NCI-H446 (cell line): ENCODE measurements at regions not wholly inside any gene's neighbourhood (a gene's known extent, or its start where the extent isn't known, plus 50 kb on each side); places are given as distances from the start of the nearest gene placed in this dataset.
A peak's percentile ranks its signal among the peaks of the same experiment; 100 is the strongest.
"Not testable (repeated sequence)": the region's sequence is repeated elsewhere in the genome, so short reads cannot be mapped to it uniquely, and the experiment has no call there.

Experiments used
- DNase-seq, 2 experiments: peaks; one replicate each; lab custom pipeline; 2025; lab: John Stamatoyannopoulos, UW

- no peak for DNase-seq
Measured at GRCh38 chrX:44096666-44097065, 123.5 kb upstream of the NDP start.

- DNase-seq, result no peak
Measured at GRCh38 chrX:44094821-44095530, 121.8 kb upstream of the NDP start.

GRCh38 chrX:44093431-44093830, 120.2 kb upstream of the NDP start:
- DNase-seq, result peak; percentile 48 to 77

GRCh38 chrX:44092778-44093177, 119.6 kb upstream of the NDP start:
- no peak for DNase-seq

- no peak for DNase-seq
Measured at GRCh38 chrX:44088510-44089144, 115.4 kb upstream of the NDP start.

GRCh38 chrX:44085209-44085608, 112.0 kb upstream of the NDP start:
- DNase-seq, result no peak

GRCh38 chrX:44082829-44083228, 109.6 kb upstream of the NDP start:
- no peak for DNase-seq

- no peak for DNase-seq
Measured at GRCh38 chrX:44080083-44080482, 106.9 kb upstream of the NDP start.

- DNase-seq, result peak; percentile 29 to 47
Measured at GRCh38 chrX:44072631-44073030, 99.4 kb upstream of the NDP start.

- DNase-seq, result peak; percentile 62 to 79
Measured at GRCh38 chrX:44071847-44072551, 98.8 kb upstream of the NDP start.

GRCh38 chrX:44071070-44071645, 98.0 kb upstream of the NDP start:
- DNase-seq, result peak; percentile 59 to 74

GRCh38 chrX:44068043-44068442, 94.9 kb upstream of the NDP start:
- no peak for DNase-seq

- DNase-seq, result no peak
Measured at GRCh38 chrX:44063606-44064005, 90.4 kb upstream of the NDP start.

- DNase-seq, result no peak
Measured at GRCh38 chrX:44062840-44063239, 89.7 kb upstream of the NDP start.

GRCh38 chrX:44061968-44062614, 88.9 kb upstream of the NDP start:
- DNase-seq, result no peak

GRCh38 chrX:44060221-44060620, 87.0 kb upstream of the NDP start:
- DNase-seq, result peak in 1 of 2 experiments; percentile 20

- DNase-seq, result no peak
Measured at GRCh38 chrX:44058339-44058738, 85.1 kb upstream of the NDP start.

GRCh38 chrX:44055638-44056037, 82.4 kb upstream of the NDP start:
- DNase-seq, result no peak

GRCh38 chrX:44054863-44055601, 81.8 kb upstream of the NDP start:
- DNase-seq, result no peak

- not testable (repeated sequence) for DNase-seq
Measured at GRCh38 chrX:44045106-44045505, 71.9 kb upstream of the NDP start.

- no peak for DNase-seq
Measured at GRCh38 chrX:44043496-44043895, 70.3 kb upstream of the NDP start.

- DNase-seq, result peak; percentile 28 to 36
Measured at GRCh38 chrX:44042751-44043150, 69.6 kb upstream of the NDP start.
